GM12875 (cell line): ENCODE measurements at regions not wholly inside any gene's neighbourhood (a gene's known extent, or its start where the extent isn't known, plus 50 kb on each side); places are given as distances from the start of the nearest gene placed in this dataset.

ENCODE experiments used
- H3K4me3 ChIP-seq: one replicate; pipeline ENCODE4 v1.5.1; 2011; ENCODE audit warnings: low read depth, low read length, control low read depth
- CTCF ChIP-seq: IDR thresholded peaks from 2 replicates; pipeline ENCODE4 v1.5.1; 2011; ENCODE audit warnings: low read depth, mild to moderate bottlenecking, control low read depth, inconsistent platforms, low read length, moderate library complexity, borderline replicate concordance; ENCODE audit not compliant: insufficient read depth

DNA sequence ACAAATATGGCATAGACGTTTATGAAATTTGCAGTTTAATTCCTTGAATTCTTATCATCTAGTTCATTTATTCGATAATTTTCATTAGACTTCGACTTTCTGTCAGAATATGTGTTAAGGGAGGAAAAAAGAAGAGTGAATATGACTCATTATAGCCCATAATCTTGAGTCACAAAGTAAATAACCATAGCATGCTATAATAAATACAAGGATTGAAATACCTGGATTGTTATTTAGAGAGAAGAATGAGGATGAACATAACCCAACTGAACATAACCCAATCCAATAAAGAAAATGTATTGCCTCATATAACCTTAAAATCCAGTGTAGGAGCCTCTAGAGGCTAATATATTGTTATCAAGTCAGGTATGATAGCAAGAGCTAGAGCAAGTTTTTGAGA, 1858.3 kb upstream of the RAG2 start:
- no peak overlapping the region for H3K4me3 ChIP-seq
- no peak for TF ChIP-seq CTCF

GRCh38 chr11:38448284-38448683, 1850.2 kb upstream of the RAG2 start:
- TF ChIP-seq CTCF: no peak
- no peak overlapping the region for H3K4me3 ChIP-seq

DNA sequence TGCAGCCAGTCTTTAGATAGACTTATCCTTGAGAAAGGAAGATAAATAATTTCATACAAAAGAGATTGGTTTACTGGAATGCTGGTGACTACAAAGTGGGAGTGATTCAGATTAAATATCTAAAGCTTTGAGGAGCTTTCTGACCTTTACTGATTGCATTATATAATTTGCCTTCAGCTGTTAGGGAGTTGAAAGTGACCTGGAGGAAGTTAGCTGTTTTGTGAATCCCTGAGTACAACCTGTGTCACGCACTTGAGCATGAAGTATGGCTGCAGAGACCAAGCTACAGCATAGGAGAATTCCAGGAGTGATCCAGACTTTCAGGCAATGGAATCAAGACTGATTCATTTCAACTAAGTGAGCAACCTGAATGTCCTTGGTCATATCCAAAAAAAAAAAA, 1848.3 kb upstream of the RAG2 start:
- H3K4me3 ChIP-seq: no peak overlapping the region
- TF ChIP-seq CTCF: no peak

GRCh38 chr11:38438091-38438490, 1840.1 kb upstream of the RAG2 start:
- H3K4me3 ChIP-seq: no peak overlapping the region
- TF ChIP-seq CTCF: no peak

- no peak for TF ChIP-seq CTCF
- H3K4me3 ChIP-seq: no peak overlapping the region
Observed at GRCh38 chr11:38425578-38425977, 1827.5 kb upstream of the RAG2 start.

DNA sequence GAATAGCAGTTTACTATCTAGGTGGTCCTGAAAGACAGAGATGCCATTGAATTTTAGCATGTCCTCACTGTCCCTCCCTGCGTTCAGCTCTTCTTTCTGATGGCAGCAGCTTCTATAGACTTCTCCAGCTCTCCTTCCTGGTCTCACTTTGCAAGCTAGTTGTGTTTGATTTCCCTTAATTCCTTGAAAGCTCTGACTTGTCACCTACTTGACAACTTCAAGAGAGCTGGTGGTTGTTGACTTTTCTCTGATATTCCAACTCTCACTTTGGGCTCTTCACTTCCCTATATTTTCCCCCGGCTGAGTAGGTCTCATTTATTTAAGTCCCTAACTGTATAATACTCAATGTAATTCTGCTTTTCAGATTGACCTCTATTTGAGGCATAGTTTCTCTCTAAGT, 1825.0 kb upstream of the RAG2 start:
- TF ChIP-seq CTCF: no peak
- no peak overlapping the region for H3K4me3 ChIP-seq

DNA sequence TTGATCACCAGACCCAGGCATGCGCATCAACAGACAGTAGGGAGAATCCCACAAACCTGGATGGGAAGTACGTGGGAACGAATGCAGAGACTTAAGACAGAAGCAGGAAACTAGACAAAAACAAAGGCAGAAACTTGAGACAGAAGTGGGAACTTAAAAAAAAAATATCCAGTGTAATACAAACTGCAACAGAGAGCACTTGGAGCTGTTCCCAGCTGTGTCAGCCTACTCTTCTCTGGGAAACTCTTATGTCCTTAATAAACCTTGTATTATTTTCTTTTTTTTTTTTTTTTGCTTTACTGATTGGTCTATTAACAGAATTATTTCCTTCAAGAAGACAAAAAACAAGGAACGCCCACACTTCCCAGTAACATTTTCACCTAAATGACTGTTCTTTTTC, 1818.1 kb upstream of the RAG2 start:
- no peak overlapping the region for H3K4me3 ChIP-seq
- TF ChIP-seq CTCF: no peak
